GM21825 (cell line): ENCODE measurements at regions not wholly inside any gene's neighbourhood (a gene's known extent, or its start where the extent isn't known, plus 50 kb on each side); places are given as distances from the start of the nearest gene placed in this dataset.
"Not testable (repeated sequence)": the region's sequence is repeated elsewhere in the genome, so short reads cannot be mapped to it uniquely, and the experiment has no call there.

Experiments
- ATAC-seq: cut with Tn5 transposase; IDR thresholded peaks from one replicate; pipeline ENCODE4 v1.9.1; 2021; ENCODE audit warnings: mild to moderate bottlenecking, moderate library complexity; ENCODE audit not compliant: unreplicated experiment

DNA sequence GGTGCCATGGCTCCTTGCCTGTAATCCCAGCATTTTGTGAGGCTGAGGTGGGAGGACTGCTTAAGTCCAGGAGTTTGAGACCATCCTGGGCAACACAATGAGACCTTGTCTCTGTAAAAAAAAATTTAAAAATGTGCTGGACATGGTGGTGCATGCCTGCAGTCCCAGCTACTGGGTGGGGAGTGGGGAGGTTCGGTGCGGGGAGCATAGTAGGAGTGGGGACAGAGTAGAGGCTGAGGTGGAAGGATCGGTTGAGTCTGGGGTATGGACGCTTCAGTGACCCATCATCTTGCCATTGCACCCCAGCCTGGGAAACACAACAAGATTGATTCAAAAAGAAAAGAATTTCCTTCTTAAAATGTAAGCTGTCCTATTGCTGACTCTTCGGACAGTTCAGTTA is 1490.0 kb upstream of the GBE1 start:
- no peak for ATAC-seq

DNA sequence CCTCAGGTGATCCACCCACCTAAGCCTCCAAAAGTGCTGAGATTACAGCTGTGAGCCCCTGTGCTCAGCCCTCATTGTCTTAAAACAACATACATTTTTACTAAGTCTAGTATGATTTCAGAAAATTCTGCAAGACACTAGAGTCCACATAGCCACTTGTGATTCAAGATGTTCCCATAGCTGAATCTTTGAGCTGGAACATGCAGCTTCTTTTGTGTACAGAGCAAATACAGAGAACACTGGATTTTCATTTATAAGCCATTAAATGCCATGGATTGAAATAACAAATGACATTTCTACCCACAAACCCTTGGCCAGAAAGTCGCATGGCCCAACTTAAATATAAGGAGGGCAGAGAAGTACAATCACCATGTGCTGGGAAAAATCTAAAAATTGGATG is 1489.2 kb upstream of the GBE1 start:
- ATAC-seq = no peak

DNA sequence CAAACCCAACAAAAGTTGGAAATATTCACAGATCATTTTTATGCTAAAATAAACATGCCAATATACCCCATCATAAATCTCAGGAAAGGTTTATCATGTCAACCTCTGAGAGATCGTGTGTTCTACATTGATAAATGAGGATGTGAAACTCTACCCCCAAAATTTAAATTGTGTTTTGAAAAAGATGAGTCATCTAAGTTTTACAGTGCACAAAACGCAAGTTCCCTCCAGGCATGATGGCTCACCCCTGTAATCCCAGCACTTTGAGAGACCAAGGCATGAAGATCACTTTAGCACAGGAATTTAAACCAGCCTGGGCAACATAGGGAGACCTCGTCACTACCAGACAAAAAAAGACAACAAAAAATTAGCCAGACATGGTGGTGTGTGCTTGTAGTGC is 1487.0 kb upstream of the GBE1 start:
- ATAC-seq = no peak

DNA sequence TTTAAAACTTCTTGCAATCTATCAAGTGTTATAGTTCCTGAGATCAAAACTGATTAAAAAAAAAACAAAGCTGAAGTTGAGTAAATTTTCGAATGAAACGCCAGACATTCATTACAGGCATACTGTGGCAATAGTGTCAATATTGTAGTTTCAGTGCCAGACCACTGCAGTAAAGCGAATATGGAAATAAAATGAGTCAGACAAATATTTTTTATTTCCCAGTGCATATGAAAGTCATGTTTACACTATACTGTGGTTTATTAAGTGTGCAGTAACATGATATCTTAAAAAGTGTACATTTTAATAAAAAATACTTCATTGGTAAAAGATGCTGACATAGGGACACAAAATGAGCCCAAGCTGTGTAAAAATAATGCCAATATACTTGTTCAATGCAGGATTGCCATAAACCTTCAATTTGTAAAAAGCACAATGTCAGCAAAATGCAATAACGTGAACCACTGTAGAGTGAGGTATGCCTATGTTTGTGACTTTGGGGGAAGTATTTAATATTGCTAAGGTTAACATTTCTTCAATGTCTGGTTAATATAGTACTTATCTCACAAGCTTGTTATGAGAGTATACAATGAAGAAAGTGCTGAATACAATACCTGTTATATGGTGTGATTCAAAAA is 1473.9 kb upstream of the GBE1 start:
- no peak for ATAC-seq

DNA sequence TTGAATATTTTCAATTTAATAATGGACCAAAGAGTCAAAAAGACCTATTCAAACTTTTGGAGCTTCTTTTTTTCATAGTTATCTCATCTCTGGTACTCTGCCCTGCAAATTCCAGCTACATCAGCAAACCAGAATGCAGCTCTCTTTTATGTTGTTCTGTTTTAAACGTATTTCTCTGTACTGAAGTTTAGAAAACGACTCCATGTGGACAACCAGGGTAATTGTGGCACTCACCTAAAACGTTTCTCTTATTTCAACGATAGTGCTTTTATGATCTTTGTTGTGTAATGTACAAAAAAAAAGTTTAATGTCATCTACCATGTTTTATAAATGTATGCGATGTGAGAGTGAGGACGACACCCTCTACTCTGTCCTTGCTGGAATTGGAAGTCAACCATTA is 1472.3 kb upstream of the GBE1 start:
- ATAC-seq = no peak

DNA sequence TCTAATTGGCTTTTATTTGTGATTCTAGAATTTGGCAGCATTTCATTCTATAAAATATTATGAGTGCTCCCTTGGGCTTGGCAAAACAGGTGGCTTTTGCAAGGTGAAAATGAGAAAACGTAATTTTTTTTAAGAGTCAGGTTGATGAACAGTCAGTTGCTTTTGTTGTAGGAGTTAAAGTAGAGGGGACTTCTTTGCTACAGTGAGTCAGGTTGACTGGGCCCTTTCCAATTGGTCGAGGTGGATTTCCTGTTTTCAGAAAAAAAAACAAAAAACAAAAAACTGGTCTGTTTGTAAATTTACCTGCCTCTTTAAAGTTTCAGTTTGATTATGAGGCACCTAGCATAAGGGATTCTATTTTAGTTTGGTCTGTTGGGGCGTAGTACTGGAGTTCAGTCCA is 1469.4 kb upstream of the GBE1 start:
- ATAC-seq = no peak

DNA sequence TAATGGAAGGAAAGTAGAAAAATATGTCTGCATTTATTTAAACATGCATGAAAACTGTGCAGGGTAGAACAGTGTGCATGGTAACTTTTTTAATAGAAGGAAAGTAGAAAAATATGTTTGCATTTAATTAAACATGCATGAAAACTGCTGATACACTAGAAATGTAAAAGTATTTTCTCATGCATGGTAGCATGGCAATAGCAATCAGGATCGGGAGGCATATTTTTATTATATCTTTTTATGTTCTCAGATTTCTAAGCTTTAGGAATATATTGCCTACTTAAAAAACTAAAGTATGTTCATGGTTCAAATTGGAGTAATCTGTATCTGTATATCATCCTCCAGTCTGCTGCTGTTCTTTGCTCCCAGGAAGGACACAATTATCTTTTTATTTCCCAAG is 1468.9 kb upstream of the GBE1 start:
- no peak for ATAC-seq

DNA sequence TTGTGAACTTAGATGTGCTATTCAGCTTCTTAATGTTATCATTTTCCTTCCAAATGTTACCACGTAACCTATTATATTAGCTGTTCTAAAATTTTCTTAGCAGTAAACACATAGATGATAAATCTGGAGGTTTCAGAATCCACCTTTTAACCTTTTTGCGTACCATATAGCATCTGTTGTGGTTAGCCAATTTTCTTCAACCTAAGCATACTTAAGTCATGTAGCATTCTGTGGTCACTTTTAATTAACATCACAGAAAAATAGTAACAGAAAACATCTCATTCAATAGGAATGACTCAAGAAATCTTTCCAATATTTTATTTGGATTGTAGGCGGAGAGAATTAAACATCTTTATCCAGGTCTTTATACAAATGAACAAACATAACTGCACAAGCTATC is 1465.3 kb upstream of the GBE1 start:
- no peak for ATAC-seq

DNA sequence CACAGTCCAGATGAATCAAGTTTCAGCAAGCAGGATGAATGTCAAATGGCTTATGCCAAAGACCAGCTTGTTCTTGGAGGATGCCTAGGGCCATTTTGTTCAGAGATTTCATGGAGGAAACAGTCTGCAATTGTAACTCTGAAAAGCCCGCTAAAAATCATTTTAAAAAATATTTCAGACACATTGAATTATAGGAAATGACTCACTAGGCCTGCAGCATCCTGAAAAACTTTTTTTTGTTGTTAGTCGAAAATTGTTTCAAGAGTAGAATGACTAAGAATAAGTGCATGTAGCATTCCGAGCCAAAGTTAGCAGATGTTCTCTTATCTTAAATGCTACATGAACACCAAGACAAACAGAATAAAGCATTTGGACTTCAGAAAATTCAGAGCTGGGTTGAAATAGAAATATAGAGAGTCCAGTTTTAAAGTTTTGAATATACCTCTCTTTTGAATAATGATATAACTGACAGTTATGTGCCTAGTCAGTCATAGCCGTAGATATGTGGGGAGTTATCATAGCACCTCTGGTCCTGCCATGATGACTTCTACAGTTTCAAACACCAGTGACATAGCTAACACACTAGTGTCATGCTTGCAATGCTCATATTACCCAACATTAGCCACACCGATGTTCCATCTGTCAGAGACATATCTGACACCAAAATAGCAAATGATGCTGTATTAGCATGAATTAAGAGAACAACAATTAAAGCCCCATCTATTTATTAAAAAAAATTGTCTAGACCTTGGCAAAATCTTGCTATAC is 1462.8 kb upstream of the GBE1 start:
- ATAC-seq = no peak

DNA sequence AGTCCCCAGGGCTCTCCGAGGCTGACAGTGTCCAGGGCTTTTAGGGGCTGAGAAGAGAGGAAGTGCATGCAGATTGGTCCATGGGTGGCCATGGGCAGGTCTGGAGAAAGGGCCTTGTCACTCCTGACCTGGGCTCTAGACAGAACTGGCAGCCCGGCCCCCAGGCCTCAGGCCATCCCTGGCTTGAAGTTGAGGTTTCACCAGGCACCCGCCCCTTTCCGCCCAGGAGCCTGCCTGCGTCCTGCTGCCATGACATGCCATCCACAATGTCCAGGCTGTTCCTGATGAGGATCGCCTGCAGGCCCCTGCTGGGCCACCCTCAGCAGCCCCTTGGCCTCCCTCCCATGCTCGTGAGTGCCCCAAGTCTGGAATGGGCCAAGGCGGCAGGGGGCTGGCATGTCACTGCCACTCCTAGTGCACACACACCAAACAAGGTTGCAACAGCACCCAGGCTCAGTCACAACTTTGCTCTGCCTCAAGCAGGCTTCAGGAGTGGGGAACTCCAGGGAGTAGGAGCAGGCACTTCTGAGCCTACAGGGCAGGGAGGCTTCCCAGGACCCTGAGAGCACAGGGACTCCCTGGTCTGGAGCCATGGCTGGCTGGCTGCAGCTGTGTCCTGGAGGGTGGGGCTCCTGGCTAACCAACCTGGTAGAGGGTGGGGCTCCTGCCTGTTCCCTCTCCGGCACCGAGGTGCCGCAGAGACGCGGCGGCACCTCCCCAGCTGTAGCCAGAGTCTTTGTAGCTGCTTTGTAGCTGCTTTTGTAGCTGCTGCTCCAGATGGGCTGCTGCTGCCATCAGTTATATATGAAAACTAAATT is 1457.1 kb upstream of the GBE1 start:
- ATAC-seq = no peak

DNA sequence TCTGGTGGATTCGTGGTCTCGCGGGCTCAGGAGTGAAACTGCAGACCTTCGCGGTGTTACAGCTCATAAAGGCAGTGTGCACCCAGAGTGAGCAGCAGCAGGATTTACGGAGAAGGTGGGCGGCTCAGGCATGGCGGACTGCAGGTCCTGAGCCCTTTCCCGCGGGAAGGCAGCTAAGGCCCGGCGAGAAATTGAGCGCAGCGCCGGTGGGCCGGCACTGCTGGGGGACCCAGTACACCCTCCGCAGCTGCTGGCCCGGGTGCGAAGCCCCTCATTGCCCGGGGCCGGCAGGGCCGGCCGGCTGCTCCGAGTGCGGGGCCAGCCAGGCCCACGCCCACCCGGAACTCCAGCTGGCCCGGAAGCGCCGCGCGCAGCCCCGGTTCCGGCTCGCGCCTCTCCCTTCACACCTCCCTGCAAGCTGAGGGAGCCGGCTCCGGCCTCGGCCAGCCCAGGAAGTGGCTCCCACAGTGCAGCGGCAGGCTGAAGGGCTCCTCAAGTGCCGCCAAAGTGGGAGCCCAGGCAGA is 1456.2 kb upstream of the GBE1 start:
- not testable (repeated sequence) for ATAC-seq

DNA sequence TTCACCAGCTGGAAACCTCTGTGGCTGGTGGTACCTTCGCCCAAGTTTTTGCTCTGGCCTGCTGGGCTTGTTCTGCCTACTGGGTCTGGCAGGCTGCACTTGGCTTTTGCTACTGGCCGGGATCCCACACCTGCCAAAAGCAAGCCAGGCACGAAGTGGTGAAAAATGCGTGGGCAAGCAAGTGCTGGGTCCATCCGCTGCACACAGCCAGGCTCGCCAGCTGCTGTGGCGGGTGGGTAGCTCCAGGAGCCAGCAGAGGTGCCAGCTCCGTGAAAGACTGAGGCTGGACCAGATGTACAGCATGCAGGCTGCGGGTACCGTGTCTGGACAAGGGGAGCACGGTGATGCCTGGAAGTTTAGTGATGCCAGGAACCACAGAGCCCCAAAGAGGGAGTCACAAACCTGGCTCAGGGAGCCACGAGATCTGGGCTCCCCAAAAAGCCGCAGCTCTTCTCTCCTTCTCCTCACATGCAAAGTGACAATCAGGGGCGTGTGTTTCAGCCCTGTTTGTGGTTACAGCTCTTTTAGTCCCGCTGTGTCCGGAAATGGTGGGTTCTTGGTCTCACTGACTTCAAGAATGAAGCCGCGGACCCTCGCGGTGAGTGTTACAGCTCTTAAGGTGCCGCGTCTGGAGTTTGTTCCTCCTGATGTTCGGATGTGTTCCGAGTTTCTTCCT is 1455.6 kb upstream of the GBE1 start:
- ATAC-seq = no peak

DNA sequence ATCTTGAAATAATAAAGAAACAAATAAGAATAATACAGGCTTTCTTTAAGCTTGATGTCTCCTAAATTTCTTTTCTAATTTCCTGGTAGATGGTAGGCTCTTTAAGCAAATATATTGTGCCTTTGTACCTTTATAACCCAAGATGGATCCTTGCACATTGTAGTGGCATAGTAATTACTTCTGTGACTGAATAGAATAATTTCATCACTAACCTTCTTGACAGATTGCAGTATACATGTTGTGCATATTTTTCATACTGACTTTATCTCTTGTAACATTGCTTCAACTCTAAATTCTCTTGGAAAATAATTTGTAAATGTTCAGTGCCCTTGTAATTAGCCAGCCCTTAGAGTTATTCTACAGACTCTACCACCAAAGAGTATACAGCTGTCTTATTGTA is 1433.8 kb upstream of the GBE1 start:
- no peak for ATAC-seq

DNA sequence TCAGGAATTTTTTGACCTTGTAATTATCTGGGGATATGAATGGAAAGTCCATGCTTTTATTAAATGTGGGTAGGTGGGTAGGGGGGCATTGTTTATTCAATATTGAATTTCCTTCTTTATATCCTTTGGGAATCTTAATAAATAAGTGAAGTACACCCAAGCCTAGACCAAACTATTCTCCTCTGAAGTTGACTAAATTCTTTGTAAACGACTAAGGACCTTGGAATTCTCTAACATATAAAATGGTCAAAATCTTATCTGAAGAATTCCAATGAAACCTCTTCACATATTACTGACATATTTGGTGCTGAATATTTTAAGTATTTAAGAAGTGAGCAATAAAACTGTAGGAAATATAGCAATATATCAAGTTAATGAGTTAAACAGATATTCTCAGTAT is 1432.1 kb upstream of the GBE1 start:
- ATAC-seq = no peak

DNA sequence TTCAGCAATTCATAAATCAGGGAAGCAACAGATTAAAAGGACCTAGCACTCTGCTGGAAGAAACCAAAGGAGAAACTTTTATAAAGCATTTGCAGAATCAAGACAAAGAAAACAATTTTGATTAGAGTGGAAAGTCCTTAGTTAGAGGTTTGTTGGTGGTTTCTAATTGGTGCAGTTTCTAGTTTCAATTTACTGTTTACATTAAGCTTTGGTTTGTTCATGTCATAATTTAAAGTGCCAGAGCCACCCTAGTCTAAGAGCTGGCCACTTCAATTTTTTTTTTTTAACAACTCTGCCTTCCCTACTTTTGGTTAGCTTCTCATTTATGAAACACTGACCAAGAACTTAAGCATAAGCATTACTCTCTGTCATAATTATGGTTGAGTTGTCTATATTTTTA is 1428.2 kb upstream of the GBE1 start:
- no peak for ATAC-seq

DNA sequence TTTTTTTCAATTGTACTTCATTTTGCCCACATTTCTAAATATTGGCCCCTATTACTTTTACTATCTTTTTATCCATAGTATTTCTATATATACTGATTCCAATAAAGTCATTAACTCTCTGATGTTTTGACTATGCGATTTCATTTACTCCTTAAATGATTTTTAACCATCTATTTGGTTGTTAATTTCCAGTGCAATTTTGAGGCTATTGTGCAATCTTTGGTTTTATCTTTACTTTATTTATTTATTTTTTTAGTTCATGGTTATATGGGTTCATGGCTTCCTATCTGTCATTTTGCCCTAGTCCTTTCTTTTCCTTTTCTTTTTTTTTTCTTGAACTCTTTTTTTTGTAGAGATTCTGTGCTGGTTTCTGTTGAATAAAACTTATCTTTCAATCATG is 1408.0 kb upstream of the GBE1 start:
- no peak for ATAC-seq

DNA sequence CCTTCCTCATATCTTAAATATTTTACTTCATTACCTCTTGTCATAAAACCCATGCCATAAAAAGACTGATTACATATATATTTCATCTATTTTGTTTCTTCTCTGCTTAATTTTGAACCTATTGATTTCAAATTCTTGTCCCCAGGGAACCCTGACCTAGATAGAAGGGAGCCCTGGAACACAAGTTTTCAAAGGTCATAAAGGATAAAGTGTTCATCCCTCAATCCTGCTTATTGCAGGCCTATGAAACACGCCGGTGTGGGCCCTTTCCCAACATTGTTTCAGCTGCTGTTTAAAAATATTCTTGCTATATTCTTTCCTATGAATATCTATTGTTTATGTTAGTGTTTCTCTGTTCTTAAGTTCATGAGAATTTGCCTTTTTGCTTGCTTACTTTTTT is 1389.5 kb upstream of the GBE1 start:
- no peak for ATAC-seq

DNA sequence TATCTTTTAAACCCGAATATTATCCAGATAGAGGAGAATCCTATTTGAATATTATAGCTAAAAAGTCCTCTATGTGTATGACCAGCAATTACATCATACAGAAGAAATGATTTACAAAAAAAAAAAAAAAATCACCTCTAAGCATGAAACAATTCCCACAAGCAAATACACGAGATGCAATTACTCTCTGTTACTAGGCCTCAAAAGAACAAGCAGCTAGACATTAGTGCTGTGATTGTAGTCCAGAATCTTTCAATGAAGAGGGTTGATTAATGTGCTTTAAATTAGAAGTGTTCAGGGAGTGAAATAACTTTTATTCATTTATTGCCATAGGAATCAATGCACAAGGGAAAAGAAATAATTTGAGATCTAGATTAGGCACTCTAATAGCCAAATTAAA is 1379.5 kb upstream of the GBE1 start:
- no peak for ATAC-seq

DNA sequence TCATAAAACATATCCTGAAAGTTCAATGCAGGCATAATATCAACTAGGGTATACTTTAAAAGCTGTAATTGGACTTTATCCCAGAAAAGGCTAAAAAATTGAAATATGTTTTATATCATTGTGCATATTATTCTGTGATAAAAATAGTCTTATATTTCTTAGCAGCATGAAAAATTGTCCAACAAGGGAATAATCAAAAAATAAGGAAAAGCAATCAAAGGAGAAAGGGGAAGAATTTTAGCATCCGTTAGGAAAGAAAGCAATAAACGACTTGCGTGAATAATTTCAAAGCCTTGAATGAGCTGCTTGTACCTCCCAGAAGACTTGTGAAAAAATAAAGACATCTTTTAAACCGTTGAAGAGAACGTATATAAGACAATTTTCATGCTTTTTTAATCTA is 1369.8 kb upstream of the GBE1 start:
- ATAC-seq = no peak

DNA sequence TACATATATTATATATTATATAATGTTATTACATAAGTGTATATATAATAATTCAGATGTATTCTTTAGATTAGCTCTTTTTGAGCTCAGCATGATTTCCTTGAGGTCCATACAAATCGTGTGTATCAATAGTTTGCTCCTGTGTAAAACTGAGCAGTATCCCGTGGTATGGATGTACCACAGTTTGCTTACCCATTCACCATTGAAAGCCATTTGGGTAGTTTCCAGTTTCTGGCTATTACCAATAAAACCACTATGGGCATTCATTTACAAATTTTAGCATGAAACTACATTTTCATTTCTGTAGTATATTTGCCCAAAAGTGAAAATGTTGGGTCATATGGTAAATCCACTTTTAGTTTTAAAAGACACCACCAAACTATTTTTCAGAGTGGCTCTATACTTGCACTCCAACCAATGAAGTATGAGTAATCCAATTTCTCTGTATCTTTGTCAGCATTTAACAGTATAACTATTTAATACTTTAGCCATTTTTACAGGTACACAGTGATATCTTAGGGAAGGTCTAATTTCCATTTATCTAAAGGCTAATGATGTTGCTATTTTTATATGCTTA is 1361.4 kb upstream of the GBE1 start:
- no peak for ATAC-seq

DNA sequence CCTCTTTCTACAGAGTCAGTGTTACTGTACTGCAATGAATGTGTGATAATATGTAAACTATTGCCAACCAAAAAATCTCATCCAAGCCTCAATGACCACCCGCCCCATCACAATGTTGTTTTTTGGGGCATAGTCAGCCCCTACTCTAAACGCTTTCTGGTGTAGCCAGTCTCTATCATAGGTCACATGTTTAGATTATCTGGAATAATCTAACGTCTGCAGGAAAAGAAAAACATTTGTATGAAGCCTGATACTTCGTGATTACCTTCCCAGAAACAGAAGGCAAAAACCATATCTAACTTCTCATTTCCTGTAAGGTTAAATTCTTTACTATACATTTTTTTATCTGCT is 1331.8 kb upstream of the GBE1 start:
- ATAC-seq = no peak
